ENCODE measurements at regions not wholly inside any gene's neighbourhood (a gene's known extent, or its start where the extent isn't known, plus 50 kb on each side); places are given as distances from the start of the nearest gene placed in this dataset.

DNA sequence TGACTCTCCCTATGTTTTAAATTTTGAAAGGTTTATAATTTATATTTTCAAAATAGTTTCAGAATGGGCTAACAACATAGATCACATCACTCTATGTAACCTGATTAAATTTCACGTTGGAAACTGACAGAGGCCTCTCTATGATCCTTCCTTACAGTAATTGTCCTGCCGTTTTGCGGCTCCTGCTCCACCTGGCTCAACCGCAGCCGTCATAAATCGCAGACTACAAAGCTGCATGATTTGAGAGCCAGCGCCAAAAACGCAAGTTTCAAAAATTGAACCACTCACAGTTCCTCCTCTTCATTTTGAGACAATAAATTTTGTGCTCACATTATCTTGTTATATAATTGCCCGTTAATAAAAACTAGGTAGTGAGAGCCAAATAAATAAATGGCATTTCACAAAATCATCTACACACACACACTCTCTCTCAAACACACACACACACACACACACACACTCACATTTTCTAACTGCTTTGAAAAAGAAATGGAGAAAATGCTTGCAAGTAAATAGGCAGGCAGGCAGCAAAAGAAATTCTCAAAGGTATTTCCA lies 263.1 kb upstream of the PSMD7 start:
- Histone ChIP-seq H3K9me3 (no peaks in the 10 kb centered on the region), H3K27me3 (no peaks in the 10 kb centered on the region), H3K4me3 (no peak overlapping the region), H3K27ac (no peak overlapping the region), H3K4me1 (no peaks in the 10 kb centered on the region), H3K36me3 (no peaks in the 10 kb centered on the region)
- DNase-seq (ENCODE audit: extremely low spot score in 2 of 2) = no peak
- intact Hi-C loops (cut with DNase I) = no loop called here
- TF ChIP-seq POLR2AphosphoS5 (IDR thresholded peaks at IDR 0.05; ENCODE audit: insufficient read depth in 1 of 2, low read depth in 1 of 2) = no peak
- no peak for TF ChIP-seq POLR2A (IDR thresholded peaks at IDR 0.05)
- TF ChIP-seq, protein P1, sequence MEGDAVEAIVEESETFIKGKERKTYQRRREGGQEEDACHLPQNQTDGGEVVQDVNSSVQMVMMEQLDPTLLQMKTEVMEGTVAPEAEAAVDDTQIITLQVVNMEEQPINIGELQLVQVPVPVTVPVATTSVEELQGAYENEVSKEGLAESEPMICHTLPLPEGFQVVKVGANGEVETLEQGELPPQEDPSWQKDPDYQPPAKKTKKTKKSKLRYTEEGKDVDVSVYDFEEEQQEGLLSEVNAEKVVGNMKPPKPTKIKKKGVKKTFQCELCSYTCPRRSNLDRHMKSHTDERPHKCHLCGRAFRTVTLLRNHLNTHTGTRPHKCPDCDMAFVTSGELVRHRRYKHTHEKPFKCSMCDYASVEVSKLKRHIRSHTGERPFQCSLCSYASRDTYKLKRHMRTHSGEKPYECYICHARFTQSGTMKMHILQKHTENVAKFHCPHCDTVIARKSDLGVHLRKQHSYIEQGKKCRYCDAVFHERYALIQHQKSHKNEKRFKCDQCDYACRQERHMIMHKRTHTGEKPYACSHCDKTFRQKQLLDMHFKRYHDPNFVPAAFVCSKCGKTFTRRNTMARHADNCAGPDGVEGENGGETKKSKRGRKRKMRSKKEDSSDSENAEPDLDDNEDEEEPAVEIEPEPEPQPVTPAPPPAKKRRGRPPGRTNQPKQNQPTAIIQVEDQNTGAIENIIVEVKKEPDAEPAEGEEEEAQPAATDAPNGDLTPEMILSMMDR (IDR thresholded peaks at IDR 0.05) = no peak

DNA sequence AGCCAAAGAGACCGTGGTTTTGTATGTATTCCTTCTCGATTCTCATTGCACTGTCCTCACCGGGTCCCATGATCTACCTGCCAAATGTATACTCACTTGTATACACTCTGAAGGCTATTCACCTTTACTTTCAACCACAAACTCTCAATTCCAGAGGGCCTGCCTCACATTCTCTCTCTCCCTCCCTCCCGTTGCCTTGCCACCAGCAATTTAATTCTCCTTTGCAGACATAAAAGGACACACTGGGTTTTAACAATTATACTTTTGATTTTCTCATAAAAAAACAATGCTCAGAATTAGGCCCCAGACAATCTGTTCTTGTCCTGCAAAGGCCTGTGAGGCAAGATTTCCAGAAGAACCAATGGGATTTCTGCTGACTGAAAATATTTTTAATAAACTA lies 265.1 kb upstream of the PSMD7 start:
- H3K27ac ChIP-seq = no peak overlapping the region
- no peak overlapping the region for H3K4me3 ChIP-seq
- intact Hi-C loops (cut with DNase I) = no loop called here
- DNase-seq (ENCODE audit: extremely low spot score in 2 of 2) = no peak
- no peaks in the 10 kb centered on the region for H3K4me1 ChIP-seq
- H3K36me3 ChIP-seq = no peaks in the 10 kb centered on the region
- TF ChIP-seq POLR2AphosphoS5 (IDR thresholded peaks at IDR 0.05; ENCODE audit: insufficient read depth in 1 of 2, low read depth in 1 of 2) (no peak), POLR2A (IDR thresholded peaks at IDR 0.05) (no peak)
- TF ChIP-seq, protein P1 (IDR thresholded peaks at IDR 0.05) = no peak
- H3K27me3 ChIP-seq = no peaks in the 10 kb centered on the region
- no peaks in the 10 kb centered on the region for H3K9me3 ChIP-seq

DNA sequence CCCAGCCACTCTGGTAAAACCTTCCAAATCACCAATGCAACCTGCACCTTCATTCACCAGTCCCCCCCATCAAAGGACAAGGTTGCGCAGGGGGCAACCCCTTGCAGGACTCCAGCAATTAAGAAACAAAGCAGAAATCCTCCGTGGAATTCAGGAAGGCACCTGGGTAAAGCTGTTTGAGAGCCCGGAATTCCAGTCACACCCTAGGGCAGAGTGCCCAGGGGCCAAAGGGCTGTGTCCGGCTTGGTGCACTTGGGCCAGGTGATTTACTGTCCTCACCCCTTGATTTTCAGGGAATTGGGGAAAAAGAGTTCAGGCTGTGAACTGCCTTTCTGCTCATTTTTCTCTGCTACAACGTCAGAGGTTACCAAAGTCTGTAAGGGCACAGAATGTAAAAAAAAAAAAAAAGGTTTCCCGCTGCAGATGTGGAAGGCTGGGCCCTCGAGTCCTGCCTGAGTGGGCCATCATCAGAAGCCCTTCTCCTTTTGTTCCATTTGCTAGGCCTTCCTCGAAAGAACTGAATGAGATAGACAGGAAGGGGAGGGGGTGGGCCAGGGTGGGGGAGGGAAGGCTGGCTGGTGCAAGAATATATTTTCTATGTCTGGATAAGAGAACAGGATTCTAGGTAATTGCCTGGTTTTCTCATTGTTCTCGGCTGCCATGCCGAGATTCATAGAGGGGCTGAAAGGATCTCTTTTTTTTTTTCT lies 266.5 kb upstream of the PSMD7 start:
- no peak for DNase-seq (ENCODE audit: extremely low spot score in 2 of 2)
- H3K27me3 ChIP-seq = no peaks in the 10 kb centered on the region
- intact Hi-C loops (cut with DNase I) = no loop called here
- H3K4me1 ChIP-seq = no peaks in the 10 kb centered on the region
- no peak overlapping the region for H3K27ac ChIP-seq
- H3K4me3 ChIP-seq = no peak overlapping the region
- TF ChIP-seq POLR2AphosphoS5 (IDR thresholded peaks at IDR 0.05; ENCODE audit: insufficient read depth in 1 of 2, low read depth in 1 of 2) = no peak
- TF ChIP-seq, protein P1 (IDR thresholded peaks at IDR 0.05) = no peak
- TF ChIP-seq POLR2A (IDR thresholded peaks at IDR 0.05) = no peak
- no peaks in the 10 kb centered on the region for H3K36me3 ChIP-seq
- H3K9me3 ChIP-seq = no peaks in the 10 kb centered on the region

DNA sequence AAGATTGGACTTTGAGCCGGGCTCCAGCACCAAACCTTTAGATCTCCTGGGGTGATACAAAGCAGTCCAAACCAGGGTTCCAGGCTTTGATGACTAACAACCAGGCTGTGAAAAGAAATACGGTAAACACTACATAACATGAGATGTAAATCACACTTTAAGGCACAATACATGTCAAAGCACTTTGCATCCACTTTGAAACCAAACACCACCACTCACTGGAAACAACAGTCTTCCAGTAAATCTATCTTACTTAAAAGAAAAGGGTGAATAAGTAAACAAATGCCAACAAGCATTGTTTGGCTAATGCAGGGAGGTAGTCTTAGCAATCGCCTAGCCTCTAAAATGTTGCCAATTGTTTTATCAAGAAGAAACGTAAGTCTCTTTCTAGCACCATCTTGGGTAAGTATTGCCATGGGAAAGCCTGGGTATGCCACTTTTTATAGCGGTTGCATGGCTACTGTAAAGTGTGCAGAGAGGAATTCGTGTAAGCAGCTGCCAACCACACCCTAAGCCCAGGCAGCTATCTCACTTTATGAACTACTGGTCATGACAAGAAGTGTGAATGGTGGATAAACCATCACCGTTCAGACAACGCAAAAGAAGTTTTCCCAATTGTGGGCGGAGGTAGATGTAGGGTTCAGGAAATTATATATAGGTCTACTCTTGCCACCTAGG lies 267.4 kb upstream of the PSMD7 start:
- intact Hi-C loops (cut with DNase I) = no loop called here
- no peaks in the 10 kb centered on the region for H3K4me1 ChIP-seq
- H3K27me3 ChIP-seq = no peaks in the 10 kb centered on the region
- no peaks in the 10 kb centered on the region for H3K36me3 ChIP-seq
- H3K4me3 ChIP-seq = no peak overlapping the region
- TF ChIP-seq, protein P1 (IDR thresholded peaks at IDR 0.05) = no peak
- TF ChIP-seq POLR2AphosphoS5 (IDR thresholded peaks at IDR 0.05; ENCODE audit: insufficient read depth in 1 of 2, low read depth in 1 of 2) (no peak), POLR2A (IDR thresholded peaks at IDR 0.05) (no peak)
- DNase-seq (ENCODE audit: extremely low spot score in 2 of 2) = no peak
- H3K27ac ChIP-seq = no peak overlapping the region
- H3K9me3 ChIP-seq = no peaks in the 10 kb centered on the region

Data from vagina (tissue), 2 donors.